ENCODE measurements at regions not wholly inside any gene's neighbourhood (a gene's known extent, or its start where the extent isn't known, plus 50 kb on each side); places are given as distances from the start of the nearest gene placed in this dataset.

GRCh38 chr12:67091678-67092077 is 177.5 kb upstream of the CAND1 start:
- no peak for TF ChIP-seq REST (tag by site-specific recombination; IDR thresholded peaks at IDR 0.05)
- no peak for TF ChIP-seq CTCF (tag by site-specific recombination; IDR thresholded peaks at IDR 0.05)
- TF ChIP-seq ZNF501 (tag by site-specific recombination; IDR thresholded peaks at IDR 0.05): no peak
- no peak for TF ChIP-seq ZNF510 (tag by site-specific recombination; IDR thresholded peaks at IDR 0.05; ENCODE audit: insufficient replicate concordance)
- no peak for TF ChIP-seq ZNF623 (tag by site-specific recombination; IDR thresholded peaks at IDR 0.05)
- no peak for TF ChIP-seq ZBTB11 (tag by site-specific recombination; conservative IDR thresholded peaks at IDR 0.05; ENCODE audit: low read depth)
- TF ChIP-seq ZNF518A (tag by site-specific recombination; conservative IDR thresholded peaks at IDR 0.05; ENCODE audit: low read depth): no peak
- TF ChIP-seq IKZF3 (tag by site-specific recombination; IDR thresholded peaks at IDR 0.05): no peak
- TF ChIP-seq ZBTB1 (tag by site-specific recombination; IDR thresholded peaks at IDR 0.05): no peak
- no peak for TF ChIP-seq ZNF280C (tag by site-specific recombination; IDR thresholded peaks at IDR 0.05)
- no peak for TF ChIP-seq YY1 (tag by site-specific recombination; IDR thresholded peaks at IDR 0.05)
